Calu3 (cell line): ENCODE measurements at regions not wholly inside any gene's neighbourhood (a gene's known extent, or its start where the extent isn't known, plus 50 kb on each side); places are given as distances from the start of the nearest gene placed in this dataset.

Experiments used
- BruUV-seq: library from RNA; stranded (reverse); fragments of 400-500 nt; replicated peaks from 2 replicates; lab custom pipeline; 2021; lab: Mats Ljungman, UMichigan
- CTCF ChIA-PET: fragments of 300-600 bp; sonication (Branson Sonifier 250); formaldehyde crosslinking; loops from one replicate; lab custom pipeline; 2022; ENCODE audit warnings: antibody characterized with exemption; lab: Charles Lee
- DNase-seq: peaks from one replicate; pipeline ENCODE4 v3.0.0; 2022
- H3K27ac Mint-ChIP-seq: one replicate; pipeline ENCODE4 v1.8.0; 2022; ENCODE audit warnings: mixed read lengths; ENCODE audit not compliant: unreplicated experiment
- H3K27me3 Mint-ChIP-seq: one replicate; pipeline ENCODE4 v1.8.0; 2022; ENCODE audit warnings: mixed read lengths; ENCODE audit not compliant: unreplicated experiment
- H3K36me3 Mint-ChIP-seq: one replicate; pipeline ENCODE4 v1.8.0; 2022; ENCODE audit warnings: mild to moderate bottlenecking, moderate library complexity, mixed read lengths; ENCODE audit not compliant: insufficient read depth, unreplicated experiment
- H3K4me1 Mint-ChIP-seq: one replicate; pipeline ENCODE4 v1.8.0; 2022; ENCODE audit warnings: mild to moderate bottlenecking, low read depth, mixed read lengths; ENCODE audit not compliant: unreplicated experiment
- H3K4me3 Mint-ChIP-seq: one replicate; pipeline ENCODE4 v1.8.0; 2022; ENCODE audit warnings: mild to moderate bottlenecking, low read depth, moderate library complexity, mixed read lengths; ENCODE audit not compliant: unreplicated experiment
- H3K9me3 Mint-ChIP-seq: one replicate; pipeline ENCODE4 v1.8.0; 2022; ENCODE audit warnings: low read depth, mixed read lengths; ENCODE audit not compliant: unreplicated experiment
- intact Hi-C: fragments of 100-400 bp; cut with micrococcal nuclease; formaldehyde crosslinking; loops from one replicate; pipeline ENCODE4 v1.10.0; 2022; ENCODE audit not compliant: unreplicated experiment
- TF ChIP-seq, protein P1 (sequence below): fragments of 200-600 bp; IDR thresholded peaks from one replicate; pipeline ENCODE4 v1.8.0; 2022; ENCODE audit warnings: antibody characterized with exemption; ENCODE audit not compliant: unreplicated experiment

GRCh38 chr2:145669301-145669700 lies 1149.4 kb upstream of the ZEB2 start:
- H3K9me3 Mint-ChIP-seq = peaks cover 3% of the 10 kb centered on the region
- TF ChIP-seq, protein P1, sequence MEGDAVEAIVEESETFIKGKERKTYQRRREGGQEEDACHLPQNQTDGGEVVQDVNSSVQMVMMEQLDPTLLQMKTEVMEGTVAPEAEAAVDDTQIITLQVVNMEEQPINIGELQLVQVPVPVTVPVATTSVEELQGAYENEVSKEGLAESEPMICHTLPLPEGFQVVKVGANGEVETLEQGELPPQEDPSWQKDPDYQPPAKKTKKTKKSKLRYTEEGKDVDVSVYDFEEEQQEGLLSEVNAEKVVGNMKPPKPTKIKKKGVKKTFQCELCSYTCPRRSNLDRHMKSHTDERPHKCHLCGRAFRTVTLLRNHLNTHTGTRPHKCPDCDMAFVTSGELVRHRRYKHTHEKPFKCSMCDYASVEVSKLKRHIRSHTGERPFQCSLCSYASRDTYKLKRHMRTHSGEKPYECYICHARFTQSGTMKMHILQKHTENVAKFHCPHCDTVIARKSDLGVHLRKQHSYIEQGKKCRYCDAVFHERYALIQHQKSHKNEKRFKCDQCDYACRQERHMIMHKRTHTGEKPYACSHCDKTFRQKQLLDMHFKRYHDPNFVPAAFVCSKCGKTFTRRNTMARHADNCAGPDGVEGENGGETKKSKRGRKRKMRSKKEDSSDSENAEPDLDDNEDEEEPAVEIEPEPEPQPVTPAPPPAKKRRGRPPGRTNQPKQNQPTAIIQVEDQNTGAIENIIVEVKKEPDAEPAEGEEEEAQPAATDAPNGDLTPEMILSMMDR = no peak
- no peak overlapping the region for H3K27ac Mint-ChIP-seq
- CTCF ChIA-PET = no interaction called here
- DNase-seq = no peak
- intact Hi-C loops = no loop called here
- no TSS peak for BruUV-seq
- no peaks in the 10 kb centered on the region for H3K36me3 Mint-ChIP-seq
- H3K4me1 Mint-ChIP-seq = no peaks in the 10 kb centered on the region
- no peak overlapping the region for H3K4me3 Mint-ChIP-seq
- H3K27me3 Mint-ChIP-seq = no peaks in the 10 kb centered on the region

DNA sequence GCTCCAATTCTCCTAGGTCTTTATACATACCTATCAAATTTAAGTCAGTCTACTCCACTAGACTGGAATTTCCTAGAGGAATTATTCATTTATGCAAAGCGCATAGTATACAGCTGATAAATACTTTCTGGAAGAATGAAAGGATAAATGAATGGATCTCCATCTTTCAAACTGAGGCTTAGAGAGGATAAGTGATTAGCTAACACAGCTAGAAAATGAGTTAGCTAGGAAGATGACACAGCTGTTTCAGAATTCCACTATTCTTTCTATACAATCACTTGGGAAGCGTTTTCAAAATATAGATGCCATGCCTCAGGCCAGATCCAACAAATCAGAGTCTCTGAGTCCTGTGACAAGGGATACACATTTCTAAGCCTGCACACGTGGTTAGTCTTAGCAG lies 1146.6 kb upstream of the ZEB2 start:
- intact Hi-C loops = no loop called here
- Mint-ChIP-seq H3K9me3 (peaks cover 2% of the 10 kb centered on the region), H3K27me3 (no peaks in the 10 kb centered on the region), H3K4me1 (no peaks in the 10 kb centered on the region), H3K4me3 (no peak overlapping the region), H3K36me3 (no peaks in the 10 kb centered on the region), H3K27ac (no peak overlapping the region)
- CTCF ChIA-PET = interaction anchor here (0.9 kb wide), 1 partner anchor 8 kb away, joined by 3 read pairs; no protein-coding TSS in a partner anchor
- BruUV-seq = no TSS peak
- TF ChIP-seq, protein P1 = no peak
- no peak for DNase-seq

- Mint-ChIP-seq H3K27me3 (no peaks in the 10 kb centered on the region), H3K36me3 (no peaks in the 10 kb centered on the region), H3K4me1 (no peaks in the 10 kb centered on the region), H3K27ac (no peak overlapping the region), H3K4me3 (no peak overlapping the region), H3K9me3 (no peaks in the 10 kb centered on the region)
- intact Hi-C loops = no loop called here
- TF ChIP-seq, protein P1 = no peak
- no peak for DNase-seq
- no TSS peak for BruUV-seq
- CTCF ChIA-PET = interaction anchor here (0.6 to 0.7 kb wide), 2 partner anchors 126 to 1459 kb away, joined by 3 read pairs; no protein-coding TSS in a partner anchor
Measured at GRCh38 chr2:145657265-145657664, 1137.3 kb upstream of the ZEB2 start.

DNA sequence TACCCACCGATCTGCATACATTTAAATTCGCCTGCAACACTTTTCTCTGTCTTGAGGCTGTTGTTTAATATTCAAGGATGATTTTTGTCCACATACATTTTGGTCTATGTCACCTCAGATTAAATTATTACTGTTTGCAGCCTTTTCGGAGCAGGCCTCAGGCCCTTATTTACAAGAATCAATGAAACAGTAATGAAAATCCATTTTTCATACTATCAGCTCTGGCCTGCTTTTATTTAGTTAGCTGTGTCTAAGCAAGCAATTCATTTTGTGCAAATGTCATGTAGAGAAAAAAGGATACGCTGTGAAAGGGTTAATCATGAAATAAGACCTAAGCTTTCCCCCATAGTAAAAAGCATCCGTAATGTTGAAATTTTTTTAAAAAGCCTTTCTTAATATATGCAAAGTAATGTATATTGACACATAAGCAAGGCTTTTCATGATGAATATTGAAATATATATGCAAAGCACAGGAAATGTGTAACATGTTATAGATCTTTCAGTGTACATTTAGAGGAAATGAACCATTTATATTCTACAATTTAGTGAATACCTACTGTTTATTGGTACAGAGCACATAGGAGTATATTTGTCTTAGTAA lies 1135.3 kb upstream of the ZEB2 start:
- Mint-ChIP-seq H3K36me3 (no peaks in the 10 kb centered on the region), H3K4me1 (no peaks in the 10 kb centered on the region), H3K27ac (no peak overlapping the region), H3K4me3 (no peak overlapping the region), H3K27me3 (no peaks in the 10 kb centered on the region), H3K9me3 (no peaks in the 10 kb centered on the region)
- no TSS peak for BruUV-seq
- TF ChIP-seq, protein P1 = no peak
- CTCF ChIA-PET = no interaction called here
- DNase-seq = no peak
- intact Hi-C loops = no loop called here
